CD4-positive, alpha-beta T cell treated with Interleukin-17A for 1 hour (primary cell): ENCODE measurements at regions not wholly inside any gene's neighbourhood (a gene's known extent, or its start where the extent isn't known, plus 50 kb on each side); places are given as distances from the start of the nearest gene placed in this dataset.

ENCODE experiments used
- DNase-seq: peaks from one replicate; pipeline ENCODE4 v3.0.0-alpha.2; 2020

DNA sequence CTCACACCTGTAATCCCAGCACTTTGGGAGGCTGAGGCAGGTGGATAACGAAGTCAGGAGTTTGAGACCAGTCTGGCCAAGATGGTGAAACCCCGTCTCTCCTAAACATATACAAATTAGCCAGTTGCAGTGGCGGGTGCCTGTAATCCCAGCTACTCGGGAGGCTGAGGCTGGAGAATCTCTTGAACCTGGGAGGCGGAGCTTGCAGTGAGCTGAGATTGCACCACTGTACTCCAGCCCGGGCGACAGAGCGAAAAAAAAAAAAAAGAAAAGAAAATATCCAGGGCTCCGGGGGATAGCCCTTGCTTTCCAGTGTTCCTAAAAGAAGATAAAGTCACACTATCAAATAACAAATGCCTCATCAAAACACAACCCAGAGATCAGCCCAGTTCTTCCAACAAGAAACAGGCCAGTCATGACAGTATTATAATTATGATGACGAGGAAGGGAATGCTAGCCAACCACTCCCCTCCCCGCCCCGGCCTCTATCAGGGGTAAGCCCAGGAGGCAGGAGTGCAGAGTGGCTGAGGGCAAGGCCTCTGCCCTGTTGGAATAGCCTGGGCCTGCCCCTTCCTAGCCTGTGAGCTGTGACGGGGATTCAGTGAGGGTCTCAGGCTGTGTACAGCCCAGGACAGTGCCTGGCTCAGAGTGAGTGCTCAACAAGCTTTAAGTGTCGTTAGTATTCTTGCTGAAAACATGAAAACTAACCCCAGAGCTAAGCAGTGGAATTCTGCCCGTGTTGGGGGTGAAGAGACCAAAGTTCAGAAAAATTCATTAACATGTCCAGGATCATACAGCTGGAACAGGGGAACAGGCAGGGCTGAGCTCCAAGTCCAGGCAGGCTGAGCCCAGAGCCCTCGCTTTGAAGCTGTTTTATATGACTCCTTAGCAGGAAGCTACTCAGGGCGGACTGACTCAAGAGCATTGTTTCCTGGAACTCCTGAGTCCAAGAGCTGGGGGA lies 54.3 kb downstream of the FAM241B start:
- DNase-seq = no peak

GRCh38 chr10:69684981-69685353 lies 54.9 kb downstream of the FAM241B start:
- no peak for DNase-seq

- DNase-seq = no peak
Observed at GRCh38 chr10:69685426-69685801, 55.4 kb downstream of the FAM241B start.

- DNase-seq = no peak
Observed at GRCh38 chr10:69685802-69686585, 55.9 kb downstream of the FAM241B start.

GRCh38 chr10:69686866-69687265 lies 56.8 kb downstream of the FAM241B start:
- DNase-seq = no peak

DNA sequence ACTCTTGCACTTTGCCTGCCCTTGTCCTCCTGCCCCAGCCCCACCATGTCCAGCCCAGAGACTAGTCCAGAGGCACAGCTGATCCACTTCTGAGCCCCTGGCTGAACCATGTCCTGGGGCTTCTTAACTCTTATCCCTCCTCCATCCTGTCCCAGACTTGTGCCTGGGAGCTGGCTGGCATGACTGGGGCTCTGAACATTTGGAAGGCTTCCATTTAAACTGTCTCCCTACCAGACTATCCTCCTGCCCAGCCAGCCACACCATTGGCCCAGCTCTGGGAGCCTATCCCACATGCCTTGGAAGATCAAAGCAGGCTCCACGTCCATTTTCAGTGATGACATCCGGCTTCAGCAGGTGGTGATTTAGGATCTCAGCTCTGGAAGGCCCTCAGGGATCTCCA lies 57.4 kb downstream of the FAM241B start:
- DNase-seq = no peak

GRCh38 chr10:69692267-69692666 lies 62.2 kb downstream of the FAM241B start:
- DNase-seq = no peak

DNA sequence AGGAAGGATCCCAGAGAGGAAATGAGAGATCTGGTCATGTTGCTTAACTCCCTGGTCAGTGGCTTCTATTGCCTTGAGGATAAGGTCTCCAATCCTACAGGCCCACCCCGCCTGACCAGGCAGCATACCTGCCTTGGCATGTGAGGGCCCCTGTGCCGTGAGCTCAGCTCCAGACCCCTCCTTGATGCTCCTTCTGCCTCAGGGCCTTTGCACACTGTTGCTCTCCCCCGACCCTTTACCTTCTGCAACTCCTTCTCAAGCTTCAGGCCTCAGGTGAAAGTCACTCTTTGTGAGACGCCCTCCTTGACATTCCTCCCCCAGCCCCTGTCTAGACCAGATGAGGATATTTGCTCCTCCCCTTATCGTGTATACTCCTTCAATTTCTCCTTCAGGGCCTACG lies 62.8 kb downstream of the FAM241B start:
- no peak for DNase-seq

DNA sequence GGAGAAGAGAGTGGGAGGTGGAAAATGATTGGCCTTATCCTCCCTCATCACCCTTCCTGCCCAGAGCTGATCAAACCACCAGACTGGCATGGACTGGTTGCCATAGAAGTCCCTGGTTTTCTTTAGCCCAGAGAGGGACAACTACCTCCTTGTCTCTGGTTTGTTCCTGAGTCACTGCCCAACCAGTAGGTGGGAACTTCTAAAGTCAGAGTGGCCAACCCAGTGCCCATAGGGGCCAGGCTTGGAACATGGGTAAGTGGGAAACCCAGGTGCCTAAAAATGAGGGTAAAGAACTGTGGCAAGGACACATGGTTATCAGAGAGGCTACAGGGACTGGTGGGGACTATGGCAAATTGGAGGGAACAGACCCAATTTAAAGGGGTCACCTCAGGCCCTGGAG lies 63.8 kb downstream of the FAM241B start:
- no peak for DNase-seq

DNA sequence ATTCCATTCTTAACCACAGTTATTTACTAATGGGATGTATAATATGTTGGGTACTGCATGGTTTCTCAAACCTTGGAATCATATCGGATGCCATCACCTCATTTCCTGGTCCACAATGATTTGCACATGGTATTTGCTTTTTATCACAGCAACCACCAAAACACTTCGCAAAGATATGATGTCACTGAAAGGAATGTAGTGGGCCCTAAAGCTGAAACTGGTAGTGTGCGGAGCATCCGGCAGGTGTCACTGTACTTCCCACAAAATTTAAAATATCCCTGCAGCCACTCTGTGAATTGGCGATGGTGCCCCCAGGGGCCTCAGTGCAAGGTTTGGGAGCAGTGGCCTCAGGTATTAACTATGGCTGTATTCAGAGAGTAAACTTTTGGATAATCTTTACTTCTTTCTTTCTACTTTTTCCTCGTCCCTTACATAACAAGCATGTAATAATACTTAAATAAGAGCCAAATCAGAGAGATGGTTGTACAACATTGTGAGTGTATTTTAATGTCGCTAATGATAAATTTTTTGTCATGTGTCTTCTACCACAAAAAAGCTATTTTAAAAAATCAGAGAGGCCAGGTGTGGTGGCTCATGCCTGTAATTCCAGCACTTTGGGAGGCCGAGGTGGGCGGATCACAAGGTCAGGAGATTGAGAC lies 66.2 kb downstream of the FAM241B start:
- peak; percentile 1 for DNase-seq

- no peak for DNase-seq
Observed at GRCh38 chr10:69697006-69697405, 67.0 kb downstream of the FAM241B start.

GRCh38 chr10:69703256-69703655 lies 73.2 kb downstream of the FAM241B start:
- no peak for DNase-seq

DNA sequence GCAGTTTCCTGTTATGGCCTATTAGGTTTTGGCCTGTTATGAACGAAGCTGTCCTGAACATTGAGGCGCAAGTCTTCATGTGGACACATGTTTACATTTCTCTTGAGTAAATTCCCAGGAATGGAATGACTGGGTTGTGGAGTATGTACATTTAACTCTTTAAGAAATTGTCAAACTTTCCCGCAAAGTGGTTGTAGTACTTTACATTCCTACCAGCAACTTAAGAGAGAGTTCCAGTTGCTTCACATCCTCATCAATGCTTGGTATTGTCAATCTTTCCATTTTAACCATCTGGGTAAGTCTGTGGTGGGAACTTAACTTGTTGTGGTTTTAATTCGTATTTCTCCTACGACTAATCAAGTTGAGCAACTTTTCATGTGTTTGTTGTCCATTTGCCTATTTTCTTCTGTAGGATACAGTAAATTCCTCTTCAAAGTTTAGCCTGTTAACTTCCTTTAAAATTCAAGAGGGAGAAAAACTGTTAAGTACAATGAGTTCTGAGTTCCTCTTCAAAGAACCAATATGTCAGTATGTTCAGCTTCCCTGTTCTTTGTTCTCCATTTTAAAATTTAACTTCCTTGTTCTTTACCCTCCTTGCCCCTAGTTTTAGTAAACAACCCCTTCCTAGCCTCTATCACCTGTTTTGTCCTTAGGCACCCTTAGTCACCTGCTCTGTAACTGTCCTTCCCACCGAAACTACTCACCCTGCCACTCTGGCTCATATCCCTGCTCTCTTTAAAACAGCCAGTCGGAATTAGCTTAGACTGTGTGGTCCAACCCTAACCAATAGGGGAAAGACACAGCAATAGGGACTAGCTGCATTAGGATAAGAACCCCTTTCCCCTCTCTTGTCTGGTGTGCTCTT lies 74.0 kb downstream of the FAM241B start:
- DNase-seq = no peak

- DNase-seq = no peak
Observed at GRCh38 chr10:69709366-69709941, 79.4 kb downstream of the FAM241B start.

- DNase-seq = no peak
Observed at GRCh38 chr10:69710008-69710888, 80.2 kb downstream of the FAM241B start.

DNA sequence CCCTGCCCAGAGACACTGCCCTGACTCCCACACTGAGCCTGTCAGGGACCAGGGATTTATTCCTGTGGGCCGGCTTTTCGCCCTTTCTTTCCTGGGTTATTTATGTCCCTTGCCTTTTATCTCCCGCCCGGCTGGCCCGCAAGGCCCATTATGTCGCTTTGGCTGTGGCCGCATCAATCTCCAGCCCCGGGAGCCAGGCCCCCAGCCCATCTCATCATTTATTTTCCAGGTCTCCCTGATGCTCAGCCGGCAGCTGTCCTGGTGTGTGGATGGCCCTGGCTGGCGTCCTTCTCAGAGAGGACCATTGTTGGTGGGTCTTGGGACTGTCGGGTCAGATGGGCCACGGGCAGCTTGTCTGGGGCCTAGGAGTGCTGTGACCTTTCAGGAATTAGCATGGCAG lies 82.3 kb downstream of the FAM241B start:
- no peak for DNase-seq

DNA sequence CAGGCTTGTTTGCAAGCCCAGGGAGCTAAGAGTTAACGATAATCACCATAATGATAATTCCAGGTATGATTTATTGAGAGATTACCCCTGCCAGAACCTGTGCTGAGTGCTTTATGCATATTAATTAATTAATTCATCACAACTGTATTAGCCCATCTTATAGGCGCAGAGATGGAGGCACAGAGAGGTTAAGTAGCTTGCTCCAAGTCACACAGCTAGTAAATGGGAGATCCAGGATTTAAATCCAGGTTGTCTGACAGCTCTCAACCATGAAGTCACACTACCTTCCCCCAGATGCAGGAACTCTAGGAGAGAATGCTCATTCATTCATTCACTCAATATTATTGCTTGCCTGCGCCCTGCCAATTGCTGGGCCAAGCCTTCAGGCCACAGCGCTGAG lies 84.5 kb downstream of the FAM241B start:
- DNase-seq = no peak

DNA sequence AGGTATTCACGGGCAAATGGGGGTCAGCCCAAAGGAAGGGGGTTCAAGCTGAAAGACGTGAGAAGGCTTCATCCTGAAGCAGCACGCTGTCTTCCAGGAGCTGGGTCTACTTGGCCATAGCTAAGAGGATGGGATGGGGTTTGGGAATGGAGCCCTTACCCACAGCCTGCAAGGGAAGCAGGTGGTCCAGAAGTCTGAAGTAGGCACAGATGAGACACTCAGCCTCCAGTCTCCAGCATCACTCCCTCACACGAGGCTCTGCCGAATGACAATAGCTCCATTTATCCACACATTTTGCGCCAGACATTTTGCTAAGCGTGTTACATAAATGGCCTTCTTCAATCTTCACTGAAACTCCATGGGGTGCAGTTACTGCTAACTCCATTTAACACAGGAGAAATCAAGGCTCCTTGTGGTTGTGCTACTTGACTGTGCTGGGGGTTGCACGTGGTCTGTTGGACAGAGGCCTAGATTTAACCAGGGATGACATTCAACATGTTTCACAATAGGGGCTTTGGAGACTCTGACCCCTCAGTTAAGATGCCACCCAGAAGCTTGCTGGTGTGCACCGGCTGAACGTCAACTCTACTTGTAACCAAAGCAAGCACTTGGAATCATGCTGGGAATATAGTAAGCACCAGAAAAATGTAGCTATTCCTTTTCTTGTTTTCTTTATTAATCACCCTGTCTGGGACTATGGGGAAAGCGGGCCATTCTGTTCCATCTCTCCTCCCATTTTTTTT lies 85.3 kb downstream of the FAM241B start:
- no peak for DNase-seq

DNA sequence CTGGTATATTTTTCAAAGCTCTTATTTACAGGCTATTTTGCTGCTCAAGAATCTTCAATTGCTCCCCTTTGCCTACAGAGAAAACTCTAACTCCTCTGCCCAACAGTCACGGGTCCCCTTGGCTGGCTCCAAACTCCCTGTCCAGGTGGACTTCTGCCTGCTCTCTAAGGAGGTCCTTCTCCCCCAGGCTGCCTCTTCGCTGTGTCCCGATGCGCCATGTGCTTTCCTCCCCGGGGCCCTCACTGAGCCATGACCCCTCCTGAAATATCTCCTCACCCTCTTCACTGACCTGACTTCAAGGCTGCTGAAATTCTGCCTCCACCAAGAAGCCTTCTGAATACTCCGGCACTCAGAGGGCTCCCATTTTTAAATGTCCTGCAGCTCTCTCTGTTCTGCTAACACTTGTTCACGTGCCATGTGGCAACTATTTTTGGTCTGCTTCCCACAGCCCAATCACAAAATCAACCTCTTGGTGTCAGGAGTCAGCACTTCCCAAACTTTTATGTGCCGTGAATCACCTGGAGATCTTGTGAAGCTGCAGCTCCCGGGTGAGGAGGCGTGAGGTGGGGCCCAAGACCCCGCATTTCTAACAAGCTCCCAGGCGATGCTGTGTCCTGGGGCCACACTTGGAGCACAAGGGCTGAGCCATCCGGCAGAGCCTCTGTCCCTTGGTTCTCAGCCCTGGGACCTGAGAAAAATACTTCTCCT lies 85.7 kb upstream of the COL13A1 start:
- no peak for DNase-seq
